GM18870 (cell line): ENCODE measurements at regions not wholly inside any gene's neighbourhood (a gene's known extent, or its start where the extent isn't known, plus 50 kb on each side); places are given as distances from the start of the nearest gene placed in this dataset.
"Not testable (repeated sequence)": the region's sequence is repeated elsewhere in the genome, so short reads cannot be mapped to it uniquely, and the experiment has no call there.

Experiments used
- ATAC-seq: cut with Tn5 transposase; IDR thresholded peaks from one replicate; pipeline ENCODE4 v1.9.1; 2021; ENCODE audit warnings: moderate library complexity; ENCODE audit not compliant: unreplicated experiment

DNA sequence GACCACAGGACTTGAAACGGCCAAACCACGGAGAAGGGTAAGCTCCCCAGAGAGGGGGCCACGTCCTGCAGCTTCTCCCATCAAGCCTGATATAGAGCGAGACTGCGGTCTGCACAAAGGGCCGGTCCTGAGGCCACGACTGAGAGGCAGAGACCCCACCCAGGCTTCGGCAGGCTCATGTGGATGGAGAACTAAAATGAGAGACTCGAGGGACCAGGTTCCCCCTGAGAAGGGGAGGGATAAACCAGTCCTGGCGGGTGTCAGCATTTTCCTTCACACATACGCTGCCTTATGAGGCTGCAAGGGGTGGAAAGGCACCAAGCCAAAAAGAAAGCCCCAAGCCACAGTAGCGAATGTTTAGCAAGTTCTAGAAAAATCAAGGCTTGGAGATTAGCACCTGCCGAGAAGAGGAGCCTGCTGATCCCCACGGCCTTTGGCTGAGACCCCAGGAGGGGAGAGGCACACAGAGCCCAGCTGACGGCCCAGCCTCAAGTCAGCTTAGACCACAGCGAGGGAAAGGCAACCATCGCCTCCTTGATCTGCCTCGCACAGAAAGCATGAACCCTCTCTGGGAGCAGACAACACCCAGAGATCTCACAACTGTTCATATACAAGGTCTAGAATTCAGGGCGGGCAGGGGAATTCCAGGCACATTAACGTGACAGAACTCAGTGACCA lies 92.6 kb upstream of the RNF32 start:
- ATAC-seq, result no peak

- ATAC-seq, result no peak
Observed at GRCh38 chr7:156545979-156546378, 94.6 kb upstream of the RNF32 start.

DNA sequence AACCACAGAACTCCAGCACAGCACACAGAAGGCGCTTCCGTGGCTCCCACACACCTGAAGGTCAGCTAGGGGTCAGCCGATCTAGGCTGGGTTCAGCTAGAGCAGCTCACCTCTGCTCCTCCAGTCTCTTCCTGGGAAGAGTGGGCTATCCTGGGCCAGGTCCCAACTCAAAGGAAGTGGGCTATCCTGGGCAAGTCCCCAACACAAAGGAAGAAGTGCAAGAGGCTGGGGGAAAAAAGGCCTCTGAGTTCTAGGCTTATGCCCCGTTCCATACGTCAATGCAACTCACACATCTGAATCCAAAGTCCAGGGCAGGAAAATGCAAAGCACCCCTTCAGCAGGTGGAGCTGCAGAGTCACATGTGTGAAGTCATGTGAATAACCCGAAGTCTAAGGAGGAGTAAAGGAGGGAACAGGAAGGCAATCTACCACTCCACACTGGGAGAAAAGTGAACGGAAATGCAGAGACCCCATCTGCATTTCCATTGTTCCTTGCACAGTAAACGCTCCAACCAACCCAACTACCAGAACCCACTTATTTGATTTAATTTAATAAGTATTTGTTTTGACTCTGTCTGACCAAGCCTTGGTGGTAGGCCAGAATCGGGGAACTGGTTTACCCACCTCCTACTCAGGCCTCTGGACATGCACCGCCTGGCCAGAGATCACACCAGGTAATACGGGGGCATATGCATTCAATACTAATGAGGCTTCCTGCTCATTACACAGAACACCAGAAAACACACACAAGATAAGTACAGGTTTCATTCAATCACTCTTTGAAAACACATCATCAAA lies 95.5 kb upstream of the RNF32 start:
- no peak for ATAC-seq

- no peak for ATAC-seq
Observed at GRCh38 chr7:156543699-156544598, 96.6 kb upstream of the RNF32 start.

GRCh38 chr7:156540619-156541165 lies 99.9 kb upstream of the RNF32 start:
- ATAC-seq, result no peak

DNA sequence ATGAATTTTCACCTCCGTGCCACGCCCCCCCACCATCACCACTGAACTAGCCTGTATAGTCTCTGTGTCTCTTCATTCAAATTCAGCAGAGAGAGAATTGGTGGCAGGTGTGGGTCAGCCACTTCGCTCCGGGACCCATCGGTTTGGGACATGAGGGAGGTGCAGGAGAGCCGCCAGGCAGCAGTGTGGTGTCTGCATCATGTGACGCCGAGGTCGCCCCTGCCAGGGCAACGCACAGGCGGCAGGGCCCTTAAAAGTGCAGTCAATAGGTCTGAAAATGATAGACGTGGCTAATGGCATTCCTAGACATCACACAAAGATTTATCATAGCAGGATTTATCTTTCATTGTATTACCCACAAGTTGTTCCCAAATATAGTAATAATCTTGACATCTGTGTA lies 100.6 kb upstream of the RNF32 start:
- ATAC-seq, result no peak

GRCh38 chr7:156537006-156537405 lies 103.6 kb upstream of the RNF32 start:
- no peak for ATAC-seq

GRCh38 chr7:156534925-156535324 lies 105.6 kb upstream of the RNF32 start:
- ATAC-seq, result no peak

DNA sequence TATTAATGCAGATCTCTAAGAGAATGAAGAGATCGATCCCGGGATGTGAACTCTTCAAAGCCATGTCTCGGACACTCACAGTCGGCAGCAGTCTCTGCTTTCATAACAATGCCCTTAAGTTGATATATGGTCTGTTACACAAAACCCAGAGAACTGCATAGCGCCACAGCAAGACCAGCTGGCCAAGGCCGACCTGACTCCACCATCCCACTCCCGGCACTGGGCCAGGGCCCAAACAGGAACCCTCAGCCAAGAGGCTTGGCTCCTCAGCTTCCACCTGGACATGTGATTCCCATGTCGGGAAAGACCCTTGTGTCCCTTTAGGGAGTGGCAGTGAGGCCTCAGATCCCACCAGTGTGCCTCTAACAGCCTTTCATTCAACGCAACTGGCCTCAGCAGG lies 106.6 kb upstream of the RNF32 start:
- ATAC-seq, result no peak

DNA sequence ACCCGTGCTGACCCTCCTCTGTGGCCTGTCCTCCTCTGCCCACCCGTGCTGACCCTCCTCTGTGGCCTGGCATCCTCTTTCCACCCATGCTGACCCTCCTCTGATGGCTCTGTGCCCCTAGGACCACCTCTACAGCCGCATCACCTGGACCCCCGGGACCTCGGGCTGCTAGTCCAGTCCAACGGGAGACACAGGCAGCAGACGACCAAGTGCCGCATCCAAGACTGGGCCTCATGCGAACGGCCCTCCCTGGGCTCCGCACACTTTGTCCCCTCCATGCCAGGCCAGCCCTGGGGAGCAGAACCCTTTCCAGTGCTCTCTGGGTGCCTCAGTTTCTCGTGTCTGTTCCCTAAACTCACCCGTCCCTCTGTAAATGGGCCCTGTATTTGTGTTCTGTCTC lies 107.2 kb upstream of the RNF32 start:
- no peak for ATAC-seq

- no peak for ATAC-seq
Observed at GRCh38 chr7:156532016-156532602, 108.5 kb upstream of the RNF32 start.

DNA sequence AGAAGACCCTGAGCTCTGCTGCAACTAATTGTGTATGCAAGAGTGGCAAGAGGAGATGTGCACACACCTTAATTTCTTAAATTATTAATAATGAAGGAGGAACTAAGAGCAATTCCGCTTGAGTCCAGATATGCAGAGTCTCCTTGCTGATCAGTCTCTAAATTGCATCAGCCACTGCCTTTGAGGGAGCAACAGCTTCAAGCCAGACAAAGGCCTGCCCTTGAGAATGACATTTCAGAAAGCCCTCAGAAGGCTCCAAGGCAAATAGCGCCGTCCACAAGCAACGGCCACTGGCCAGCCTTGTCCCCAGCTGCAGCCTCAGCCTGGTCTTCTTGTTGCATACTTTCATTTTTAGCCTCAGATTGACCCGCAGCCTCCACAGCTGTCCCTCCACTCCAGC lies 110.6 kb upstream of the RNF32 start:
- no peak for ATAC-seq

GRCh38 chr7:156527458-156527890 lies 113.1 kb upstream of the RNF32 start:
- no peak for ATAC-seq

DNA sequence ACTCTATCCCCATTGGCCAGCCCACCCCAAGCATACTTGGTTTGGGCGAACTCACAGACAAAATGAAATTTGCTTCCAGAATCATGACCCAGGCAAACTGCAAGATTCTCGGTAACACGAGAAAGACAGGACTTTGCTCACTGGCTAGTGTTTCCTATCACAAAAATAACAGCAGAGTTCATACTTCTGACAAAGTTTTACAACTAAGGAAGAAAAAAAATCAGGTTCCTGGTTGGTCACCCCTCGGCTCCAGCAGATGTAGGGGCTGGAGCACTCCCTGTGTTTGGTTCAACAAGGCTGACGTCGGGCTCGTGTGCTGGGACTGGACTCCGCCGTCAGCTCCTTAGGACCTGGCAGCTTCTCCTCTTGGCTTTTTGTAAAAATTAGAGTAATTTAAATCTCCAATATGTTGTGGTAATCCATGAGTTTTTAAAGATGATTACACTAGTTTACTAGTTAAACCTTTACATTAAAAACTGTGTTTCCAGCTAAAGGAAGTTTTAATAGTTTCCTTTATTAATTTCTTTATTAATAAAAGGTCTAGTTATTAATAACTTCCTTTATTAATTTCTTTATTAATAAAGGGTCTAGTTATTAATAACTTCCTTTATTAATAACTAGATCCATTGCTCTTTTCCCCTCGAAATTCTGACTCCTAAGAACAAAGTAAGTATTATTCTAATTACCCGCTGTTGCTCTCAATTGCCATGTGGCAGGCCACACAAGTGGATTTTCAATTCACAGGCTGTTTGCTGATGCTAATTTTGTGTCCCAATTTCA lies 115.6 kb upstream of the RNF32 start:
- ATAC-seq, result no peak

- no peak for ATAC-seq
Observed at GRCh38 chr7:156523447-156524048, 117.0 kb upstream of the RNF32 start.

- no peak for ATAC-seq
Observed at GRCh38 chr7:156522801-156523200, 117.8 kb upstream of the RNF32 start.

GRCh38 chr7:156519070-156519469 lies 121.5 kb upstream of the RNF32 start:
- no peak for ATAC-seq

- ATAC-seq, result no peak
Observed at GRCh38 chr7:156518466-156518865, 122.1 kb upstream of the RNF32 start.

GRCh38 chr7:156517858-156518257 lies 122.7 kb upstream of the RNF32 start:
- ATAC-seq, result not testable (repeated sequence)
